Activated naive CD8-positive, alpha-beta T cell treated with anti-CD3 and anti-CD28 coated beads, Interleukin-2, amount 10 ng/mL, durations not matched to agents 7 days and 5 days (primary cell): ENCODE measurements at regions not wholly inside any gene's neighbourhood (a gene's known extent, or its start where the extent isn't known, plus 50 kb on each side); places are given as distances from the start of the nearest gene placed in this dataset.
"Not testable (repeated sequence)": the region's sequence is repeated elsewhere in the genome, so short reads cannot be mapped to it uniquely, and the experiment has no call there.

Experiments
- ATAC-seq: fragments of 150-1000 bp; cut with Tn5 transposase; one replicate; pipeline ENCODE4 v1.10.0; 2021; ENCODE audit warnings: low read depth, moderate library complexity
- POLR2A ChIA-PET: fragments of 350-600 bp; sonication (Branson Sonifier 250); formaldehyde crosslinking; loops from one replicate; lab custom pipeline; 2021; ENCODE audit warnings: antibody characterized with exemption; lab: Charles Lee
- DNase-seq: peaks from one replicate; pipeline ENCODE4 v3.0.0; 2021
- H3K27ac Mint-ChIP-seq: one replicate; pipeline ENCODE4 v1.8.0; 2022; ENCODE audit warnings: mild to moderate bottlenecking, mixed read lengths
- H3K27me3 Mint-ChIP-seq: one replicate; pipeline ENCODE4 v1.8.0; 2022; ENCODE audit warnings: mild to moderate bottlenecking, moderate library complexity, mixed read lengths
- H3K36me3 Mint-ChIP-seq: one replicate; pipeline ENCODE4 v1.8.0; 2021; ENCODE audit warnings: mild to moderate bottlenecking, mixed read lengths
- H3K4me1 Mint-ChIP-seq: one replicate; pipeline ENCODE4 v1.8.0; 2021; ENCODE audit warnings: mixed read lengths
- H3K4me3 Mint-ChIP-seq: one replicate; pipeline ENCODE4 v1.8.0; 2022; ENCODE audit warnings: mild to moderate bottlenecking, moderate library complexity, mixed read lengths
- H3K9me3 Mint-ChIP-seq: one replicate; pipeline ENCODE4 v1.8.0; 2021; ENCODE audit warnings: mixed read lengths

DNA sequence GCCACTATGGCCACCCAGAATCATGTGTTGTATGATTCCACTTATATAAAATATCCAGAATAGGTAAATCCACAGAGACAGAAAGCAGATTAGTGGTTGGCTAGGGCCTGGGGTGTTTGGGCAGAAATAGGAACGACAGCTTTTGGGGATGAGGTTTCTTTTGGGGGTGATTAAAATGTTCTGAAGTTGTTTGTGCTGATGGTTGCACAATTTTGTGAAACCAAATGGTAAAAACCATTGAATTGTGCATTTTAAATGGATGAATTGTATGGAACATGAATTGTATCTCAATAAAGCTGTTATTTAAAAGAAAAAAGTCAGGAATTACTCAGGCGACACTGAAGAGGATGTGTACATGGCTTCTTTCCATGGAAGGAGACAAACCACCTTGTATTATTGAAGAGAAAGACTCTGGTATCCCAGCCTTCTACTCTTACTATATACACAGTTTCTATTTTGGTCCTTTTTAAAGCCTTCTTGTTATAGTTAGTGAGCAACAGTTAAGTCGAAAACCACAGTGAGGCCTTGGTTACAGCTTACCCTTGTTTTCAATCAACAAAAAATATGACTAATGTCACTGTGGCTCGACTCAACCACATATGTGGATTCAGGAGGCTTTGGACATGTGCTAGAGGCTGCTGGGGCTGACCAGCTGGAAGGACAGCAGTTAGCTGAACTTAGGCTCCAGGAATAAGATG, 57.1 kb upstream of the KMT2E start:
- peak overlapping the region; percentile 87 for H3K27ac Mint-ChIP-seq
- peaks cover 8% of the 10 kb centered on the region for H3K36me3 Mint-ChIP-seq
- POLR2A ChIA-PET = interaction anchor here (1.1 to 3.2 kb wide), 4 partner anchors 12 to 59 kb away, joined by 3 to 46 read pairs (median 14); no protein-coding TSS in a partner anchor
- peaks cover 2% of the 10 kb centered on the region for H3K9me3 Mint-ChIP-seq
- H3K4me3 Mint-ChIP-seq = peak overlapping the region; percentile 9
- H3K27me3 Mint-ChIP-seq = no peaks in the 10 kb centered on the region
- peaks cover 26% of the 10 kb centered on the region for H3K4me1 Mint-ChIP-seq
- ATAC-seq = peak; percentile 75
- DNase-seq = no peak

- DNase-seq (no peak), ATAC-seq (no peak)
- H3K4me3 Mint-ChIP-seq = no peak overlapping the region
- POLR2A ChIA-PET = interaction anchor here (0.6 to 1.0 kb wide), 3 partner anchors 18 to 39 kb away, joined by 3 to 8 read pairs (median 5); no protein-coding TSS in a partner anchor
- peaks cover 19% of the 10 kb centered on the region for H3K36me3 Mint-ChIP-seq
- H3K9me3 Mint-ChIP-seq = peaks cover 4% of the 10 kb centered on the region
- peaks cover 29% of the 10 kb centered on the region for H3K4me1 Mint-ChIP-seq
- H3K27me3 Mint-ChIP-seq = no peaks in the 10 kb centered on the region
- no peak overlapping the region for H3K27ac Mint-ChIP-seq
Measured at GRCh38 chr7:104958371-104958865, 55.6 kb upstream of the KMT2E start.

- H3K27me3 Mint-ChIP-seq, H3K4me3 Mint-ChIP-seq, H3K27ac Mint-ChIP-seq, DNase-seq, ATAC-seq, POLR2A ChIA-PET: not testable (repeated sequence)
- Mint-ChIP-seq H3K9me3 (peaks cover 11% of the 10 kb centered on the region), H3K36me3 (peaks cover 28% of the 10 kb centered on the region), H3K4me1 (peaks cover 27% of the 10 kb centered on the region)
Measured at GRCh38 chr7:104959483-104959882, 54.5 kb upstream of the KMT2E start.

DNA sequence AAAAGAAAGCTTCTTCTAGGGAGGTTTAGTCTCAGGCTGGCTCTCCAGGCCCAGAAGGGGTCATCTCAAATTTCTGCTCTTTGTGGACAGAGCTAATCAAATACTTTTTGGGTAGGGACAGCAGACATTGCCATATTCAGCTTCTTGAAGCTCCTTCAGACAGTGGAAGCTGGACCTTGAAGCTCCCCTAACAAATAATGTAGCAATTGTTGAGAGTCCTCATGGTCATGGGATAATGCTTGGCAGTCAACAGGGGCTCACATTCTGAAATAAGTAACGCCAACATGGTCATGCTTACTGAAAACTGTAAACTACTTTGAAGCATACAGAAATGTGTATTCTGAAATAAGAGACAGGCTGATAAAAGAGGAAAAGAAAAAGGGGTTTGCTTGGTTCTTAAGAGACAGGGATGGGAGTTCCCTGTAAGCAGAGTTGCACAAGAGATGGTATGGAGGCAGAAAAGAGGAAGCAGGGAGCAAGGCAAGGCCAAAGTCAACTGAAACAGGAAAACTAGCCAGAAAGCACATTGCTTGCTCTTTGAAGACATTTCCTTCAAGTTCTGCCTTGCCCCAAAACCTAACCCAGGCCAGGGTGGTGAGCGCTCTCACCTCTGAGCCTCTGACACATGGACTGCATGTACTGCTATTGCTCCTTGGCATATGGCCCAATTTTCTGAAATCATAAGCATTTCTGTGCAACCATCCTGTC, 53.1 kb upstream of the KMT2E start:
- no peak overlapping the region for H3K4me3 Mint-ChIP-seq

GRCh38 chr7:104961821-104962220, 52.2 kb upstream of the KMT2E start:
- Mint-ChIP-seq H3K4me3 (no peak overlapping the region), H3K4me1 (peaks cover 14% of the 10 kb centered on the region), H3K27me3 (no peaks in the 10 kb centered on the region), H3K27ac (no peak overlapping the region), H3K9me3 (peaks cover 11% of the 10 kb centered on the region), H3K36me3 (peaks cover 27% of the 10 kb centered on the region)
- no peak for ATAC-seq
- no peak for DNase-seq
- POLR2A ChIA-PET = interaction anchor here (1.9 kb wide), 1 partner anchor 21 kb away, joined by 6 read pairs; no protein-coding TSS in a partner anchor

More for the DNA sequence above, 53.1 kb upstream of the KMT2E start:
- Mint-ChIP-seq H3K27me3 (no peaks in the 10 kb centered on the region), H3K4me1 (peaks cover 23% of the 10 kb centered on the region), H3K9me3 (peaks cover 11% of the 10 kb centered on the region), H3K36me3 (peaks cover 25% of the 10 kb centered on the region), H3K27ac (no peak overlapping the region)
- ATAC-seq (no peak), DNase-seq (no peak)
- POLR2A ChIA-PET = interaction anchor here (0.6 to 1.9 kb wide), 3 partner anchors 10 to 20 kb away, joined by 4 to 6 read pairs (median 5); no protein-coding TSS in a partner anchor

GRCh38 chr7:104962781-104963180, 51.2 kb upstream of the KMT2E start:
- no peak for ATAC-seq
- no peak for DNase-seq
- Mint-ChIP-seq H3K4me1 (peaks cover 6% of the 10 kb centered on the region), H3K27me3 (no peaks in the 10 kb centered on the region), H3K27ac (no peak overlapping the region), H3K9me3 (peaks cover 11% of the 10 kb centered on the region), H3K4me3 (no peak overlapping the region), H3K36me3 (peaks cover 30% of the 10 kb centered on the region)
- POLR2A ChIA-PET = no interaction called here

DNA sequence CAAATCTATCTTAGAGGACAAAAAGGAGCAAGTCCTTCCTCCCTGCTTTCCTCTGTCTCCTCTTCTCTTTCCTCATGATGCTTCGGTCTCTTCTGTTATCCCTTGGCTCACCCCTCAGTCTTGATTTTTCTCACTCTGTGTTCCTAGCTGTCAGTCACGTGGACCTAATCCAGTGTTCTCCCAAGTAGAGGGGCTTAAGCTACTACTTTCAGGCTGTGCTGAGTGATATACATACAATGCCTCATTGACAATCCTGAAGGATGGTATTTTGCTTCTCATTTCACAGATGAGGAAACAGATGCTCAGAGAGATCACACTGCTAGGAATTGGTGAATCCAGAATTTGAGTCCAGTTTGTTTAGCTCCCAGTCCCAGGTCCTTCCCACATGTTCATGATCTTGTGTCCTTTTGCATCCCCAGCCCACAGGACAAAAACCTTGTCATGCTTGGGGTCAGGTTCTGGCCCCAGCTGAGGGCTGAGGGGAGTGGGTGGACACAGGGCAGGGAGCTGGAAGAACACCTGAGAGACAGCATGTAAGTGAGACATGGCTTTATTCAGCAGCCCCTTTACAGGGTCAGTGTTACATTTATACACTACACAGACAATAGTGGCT, 50.5 kb upstream of the KMT2E start:
- Mint-ChIP-seq H3K27ac (no peak overlapping the region), H3K4me3 (no peak overlapping the region), H3K9me3 (peaks cover 11% of the 10 kb centered on the region), H3K27me3 (no peaks in the 10 kb centered on the region), H3K4me1 (peaks cover 6% of the 10 kb centered on the region), H3K36me3 (peaks cover 30% of the 10 kb centered on the region)
- POLR2A ChIA-PET = no interaction called here
- ATAC-seq (no peak), DNase-seq (no peak)

DNA sequence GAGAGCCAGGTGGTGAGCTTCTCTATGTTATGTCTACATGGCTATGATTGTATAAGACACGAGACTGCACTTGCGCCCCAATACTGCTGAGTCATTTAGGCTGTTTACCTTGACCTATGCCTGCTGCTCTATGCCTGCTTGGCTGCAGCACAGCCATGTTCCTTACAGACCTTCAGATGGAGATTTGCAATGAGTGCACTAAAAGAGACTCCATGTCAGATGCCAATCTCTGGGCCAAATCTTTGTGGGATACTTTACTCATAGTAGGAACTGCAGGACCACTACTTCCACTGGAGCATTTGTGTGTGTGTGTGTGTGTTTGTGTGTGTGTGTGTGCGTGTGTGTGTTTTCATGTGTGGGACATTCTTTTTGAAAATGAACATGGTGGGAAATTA, 50.0 kb upstream of the KMT2E start:
- DNase-seq (no peak), ATAC-seq (no peak)
- Mint-ChIP-seq H3K4me3 (no peak overlapping the region), H3K27ac (no peak overlapping the region), H3K9me3 (peaks cover 11% of the 10 kb centered on the region), H3K36me3 (peaks cover 28% of the 10 kb centered on the region), H3K27me3 (no peaks in the 10 kb centered on the region), H3K4me1 (peaks cover 6% of the 10 kb centered on the region)
- POLR2A ChIA-PET = no interaction called here
